ENCODE measurements at regions not wholly inside any gene's neighbourhood (a gene's known extent, or its start where the extent isn't known, plus 50 kb on each side); places are given as distances from the start of the nearest gene placed in this dataset.

- DNase-seq (ENCODE audit: low read depth in 1 of 2, low spot score in 1 of 2), result no peak
These were observed 57.1 kb upstream of the CELF2 start for GRCh38 chr10:10960534-10960933.

GRCh38 chr10:10961072-10961471 lies 56.6 kb upstream of the CELF2 start:
- no peak for DNase-seq (ENCODE audit: low read depth in 1 of 2, low spot score in 1 of 2)
- Histone ChIP-seq H3K27me3 (ENCODE audit: insufficient read depth, poor library complexity, severe bottlenecking) (no peaks in the 10 kb centered on the region), H3K27ac (replicated peaks) (no peak overlapping the region), H3K4me3 (replicated peaks; ENCODE audit: insufficient read depth, low read length) (no peak overlapping the region)
- no peak for TF ChIP-seq POLR2AphosphoS5 (IDR thresholded peaks at IDR 0.05; ENCODE audit: low read depth)
- TF ChIP-seq GABPA (IDR thresholded peaks at IDR 0.05; ENCODE audit: low read depth), result no peak
- TF ChIP-seq SPI1 (IDR thresholded peaks at IDR 0.05; ENCODE audit: borderline replicate concordance, low read depth), result no peak
- TF ChIP-seq REST (IDR thresholded peaks at IDR 0.05; ENCODE audit: insufficient replicate concordance, low read depth), result no peak
- no peak for TF ChIP-seq CTCF (IDR thresholded peaks at IDR 0.05; ENCODE audit: insufficient read depth, low read length)

More at GRCh38 chr10:10960534-10960933, 57.1 kb upstream of the CELF2 start:
- TF ChIP-seq SPI1 (IDR thresholded peaks at IDR 0.05; ENCODE audit: borderline replicate concordance, low read depth) (no peak), REST (IDR thresholded peaks at IDR 0.05; ENCODE audit: insufficient replicate concordance, low read depth) (no peak), POLR2AphosphoS5 (IDR thresholded peaks at IDR 0.05; ENCODE audit: low read depth) (no peak), GABPA (IDR thresholded peaks at IDR 0.05; ENCODE audit: low read depth) (no peak), CTCF (IDR thresholded peaks at IDR 0.05; ENCODE audit: insufficient read depth, low read length) (no peak)
- H3K27ac ChIP-seq (replicated peaks), result no peak overlapping the region
- no peaks in the 10 kb centered on the region for H3K27me3 ChIP-seq (ENCODE audit: insufficient read depth, poor library complexity, severe bottlenecking)
- H3K4me3 ChIP-seq (replicated peaks; ENCODE audit: insufficient read depth, low read length), result no peak overlapping the region

GRCh38 chr10:10967029-10967428 lies 50.6 kb upstream of the CELF2 start:
- TF ChIP-seq REST (IDR thresholded peaks at IDR 0.05; ENCODE audit: insufficient replicate concordance, low read depth) (no peak), CTCF (IDR thresholded peaks at IDR 0.05; ENCODE audit: insufficient read depth, low read length) (no peak)
- H3K27me3 ChIP-seq (ENCODE audit: insufficient read depth, poor library complexity, severe bottlenecking), result no peaks in the 10 kb centered on the region
- no peak overlapping the region for H3K4me3 ChIP-seq (replicated peaks; ENCODE audit: insufficient read depth, low read length)
- H3K27ac ChIP-seq (replicated peaks), result no peak overlapping the region
- DNase-seq (ENCODE audit: low read depth in 1 of 2, low spot score in 1 of 2), result no peak

All from HL-60 (cell line).